GM12878 (cell line): ENCODE measurements at regions not wholly inside any gene's neighbourhood (a gene's known extent, or its start where the extent isn't known, plus 50 kb on each side); places are given as distances from the start of the nearest gene placed in this dataset.

Source experiments
- ATAC-seq: fragments of 200-7000 bp; cut with Tn5 transposase; 3 replicates; pipeline ENCODE4 v1.9.1; 2020; ENCODE audit warnings: mild to moderate bottlenecking, moderate library complexity
- BruUV-seq: library from RNA; stranded (reverse); fragments of 400-500 nt; replicated peaks from 2 replicates; lab custom pipeline; 2021; lab: Mats Ljungman, UMichigan
- CTCF ChIA-PET: fragments of 300-600 bp; sonication (Branson Sonifier 250); formaldehyde crosslinking; extraction: SDS; loops from one replicate; lab custom pipeline; 2021; ENCODE audit warnings: inconsistent platforms; lab: Yijun Ruan, JAX
- POLR2A ChIA-PET: fragments of 350-600 bp; formaldehyde crosslinking; extraction: SDS; loops from one replicate; lab custom pipeline; 2021; ENCODE audit warnings: inconsistent platforms; lab: Charles Lee
- RAD21 ChIA-PET: fragments of 300-600 bp; sonication (Branson Sonifier 250); formaldehyde crosslinking; loops from one replicate; lab custom pipeline; 2023; ENCODE audit warnings: antibody characterized with exemption; ENCODE audit not compliant: unreplicated experiment; lab: Charles Lee
- SMC1A ChIA-PET: fragments of 300-600 bp; sonication (Branson Sonifier 250); formaldehyde crosslinking; loops from one replicate; lab custom pipeline; 2023; ENCODE audit not compliant: unreplicated experiment, uncharacterized antibody; lab: Charles Lee
- DNase-seq: peaks from one replicate; pipeline ENCODE4 v3.0.0-alpha.2; 2011; ENCODE audit warnings: low read depth, low spot score
- FAIRE-seq: peaks from 3 replicates; lab custom pipeline; 2011; peaks lifted over from hg19 to GRCh38; lab: Jason Lieb, UNC
- H2AFZ ChIP-seq: 2 replicates; pipeline ENCODE4 v1.6.0; 2011; ENCODE audit warnings: low read depth, low read length, control low read depth; ENCODE audit not compliant: control insufficient read depth
- H3K27ac ChIP-seq: 2 replicates; pipeline ENCODE4 v1.5.1; 2011; ENCODE audit warnings: control low read depth; ENCODE audit not compliant: control insufficient read depth, insufficient read depth
- H3K27me3 ChIP-seq, 2 experiments: replicated peaks in 1 of 2; 2 replicates each; pipeline versions ENCODE4 v1.6.0 to v1.6.1; 2011; ENCODE audit warnings: low read length in 1 of 2; ENCODE audit not compliant: control insufficient read depth in 2 of 2, insufficient read depth in 2 of 2
- H3K36me3 ChIP-seq, 2 experiments: 2 replicates each; pipeline ENCODE4 v1.5.1; 2011; ENCODE audit warnings: low read length in 1 of 2; ENCODE audit not compliant: control insufficient read depth in 2 of 2, insufficient read depth in 2 of 2
- H3K4me1 ChIP-seq: 2 replicates; pipeline ENCODE4 v1.6.1; 2011; ENCODE audit warnings: mild to moderate bottlenecking, low read length, moderate library complexity, mixed read lengths; ENCODE audit not compliant: control insufficient read depth, insufficient read depth
- H3K4me2 ChIP-seq: 2 replicates; pipeline ENCODE4 v1.6.0; 2011; ENCODE audit warnings: control low read depth; ENCODE audit not compliant: control insufficient read depth, insufficient read depth
- H3K4me3 ChIP-seq: fragments of 200-600 bp; sonication (generic); 2 replicates; pipeline ENCODE4 v1.5.1; 2016
- H3K79me2 ChIP-seq: 2 replicates; pipeline ENCODE4 v1.6.0; 2011; ENCODE audit warnings: low read length; ENCODE audit not compliant: control insufficient read depth, insufficient read depth
- H3K9ac ChIP-seq: 2 replicates; pipeline ENCODE4 v1.8.0; 2011; ENCODE audit warnings: low read length, control low read depth, mixed read lengths; ENCODE audit not compliant: control insufficient read depth, insufficient read depth
- H3K9me3 ChIP-seq: replicated peaks from 3 replicates; pipeline ENCODE4 v1.5.1; 2011; ENCODE audit warnings: mild to moderate bottlenecking, low read length; ENCODE audit not compliant: control insufficient read depth, insufficient read depth
- H4K20me1 ChIP-seq: 2 replicates; pipeline ENCODE4 v1.6.0; 2011; ENCODE audit not compliant: control insufficient read depth, insufficient read depth
- EED ChIP-seq: sonication (generic); IDR thresholded peaks from 2 replicates; pipeline ENCODE4 v1.6.1; 2016; ENCODE audit warnings: antibody characterized with exemption, low read depth
- GABPA ChIP-seq: IDR thresholded peaks from 2 replicates; pipeline ENCODE4 v1.6.1; 2014; ENCODE audit warnings: antibody characterized with exemption, low read depth, mild to moderate bottlenecking, inconsistent platforms
- PAX5 ChIP-seq: IDR thresholded peaks from 2 replicates; pipeline ENCODE4 v1.6.1; 2011; ENCODE audit warnings: low read depth, low read length, borderline replicate concordance
- ZZZ3 ChIP-seq: IDR thresholded peaks from 2 replicates; pipeline ENCODE4 v1.6.1; 2011; ENCODE audit warnings: low read depth; ENCODE audit not compliant: control insufficient read depth, insufficient read length
- WGBS: methylation state at CpG from one replicate; pipeline ENCODE4 v1.1.6; 2016; ENCODE audit warnings: low lambda C conversion rate; ENCODE audit not compliant: insufficient replicate concordance, insufficient coverage; ENCODE audit errors: missing lambda C conversion rate; 5-methylcytosine and 5-hydroxymethylcytosine counted together
- in situ Hi-C: fragments of 300-500 bp; cut with MboI; formaldehyde crosslinking; loops from 9 replicates; pipeline ENCODE4 v1.14.3; 2018; ENCODE audit warnings: mixed read lengths
- intact Hi-C: fragments of 100-400 bp; cut with micrococcal nuclease; formaldehyde crosslinking; loops from one replicate; pipeline ENCODE4 v1.14.2; 2022; ENCODE audit not compliant: unreplicated experiment
- TF ChIP-seq, protein P1 (sequence below): fragments of 150-350 bp; IDR thresholded peaks from 2 replicates; pipeline ENCODE4 v1.6.1; 2016; ENCODE audit warnings: low read depth, low read length
- TF ChIP-seq, protein P2 (sequence below): IDR thresholded peaks from 2 replicates; pipeline ENCODE4 v1.6.1; 2011; ENCODE audit warnings: low read depth, low read length, improper control_type of control experiment, borderline replicate concordance

DNA sequence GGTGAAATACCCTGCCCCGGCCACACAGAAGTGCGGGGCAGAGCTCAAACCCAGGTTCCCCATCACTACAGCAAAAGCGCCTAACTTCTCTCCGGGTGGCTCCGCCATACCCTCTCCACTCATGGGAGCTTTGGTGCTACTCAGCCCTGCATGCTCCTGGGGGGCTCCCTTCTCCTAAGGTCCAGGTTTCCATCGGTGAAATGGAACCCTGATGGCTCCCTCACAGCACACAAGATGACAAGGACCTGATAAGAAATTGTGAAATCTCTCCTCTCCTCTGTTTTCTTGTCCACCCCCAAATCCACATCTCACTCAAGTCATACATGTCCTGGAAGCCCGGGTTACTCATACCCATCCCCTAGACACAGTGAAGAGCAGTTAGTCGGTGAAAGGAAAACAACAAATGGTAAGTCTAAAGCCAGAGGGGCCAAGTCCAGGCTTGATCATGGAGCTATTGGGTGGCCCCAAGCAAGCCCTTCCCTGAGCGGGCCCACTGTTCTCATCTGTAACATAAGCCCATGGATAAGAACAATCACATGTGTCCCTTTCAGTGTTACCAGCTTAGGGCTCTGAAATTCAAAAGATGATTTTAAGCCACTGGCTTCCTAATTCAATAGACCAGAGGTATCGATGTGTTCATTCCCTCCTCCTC is 317.5 kb downstream of the BCL11B start:
- no peaks in the 10 kb centered on the region for H3K36me3 ChIP-seq
- POLR2A ChIA-PET: no interaction called here
- BruUV-seq: no TSS peak
- H3K4me2 ChIP-seq: no peak overlapping the region
- intact Hi-C loops (no loop called here), in situ Hi-C loops (no loop called here)
- H3K4me1 ChIP-seq: no peaks in the 10 kb centered on the region
- H3K4me3 ChIP-seq: no peak overlapping the region
- WGBS: 35% methylated on average over 10 of the region's 10 CpGs
- H4K20me1 ChIP-seq: no peaks in the 10 kb centered on the region
- H3K79me2 ChIP-seq: no peaks in the 10 kb centered on the region
- TF ChIP-seq, protein P1, sequence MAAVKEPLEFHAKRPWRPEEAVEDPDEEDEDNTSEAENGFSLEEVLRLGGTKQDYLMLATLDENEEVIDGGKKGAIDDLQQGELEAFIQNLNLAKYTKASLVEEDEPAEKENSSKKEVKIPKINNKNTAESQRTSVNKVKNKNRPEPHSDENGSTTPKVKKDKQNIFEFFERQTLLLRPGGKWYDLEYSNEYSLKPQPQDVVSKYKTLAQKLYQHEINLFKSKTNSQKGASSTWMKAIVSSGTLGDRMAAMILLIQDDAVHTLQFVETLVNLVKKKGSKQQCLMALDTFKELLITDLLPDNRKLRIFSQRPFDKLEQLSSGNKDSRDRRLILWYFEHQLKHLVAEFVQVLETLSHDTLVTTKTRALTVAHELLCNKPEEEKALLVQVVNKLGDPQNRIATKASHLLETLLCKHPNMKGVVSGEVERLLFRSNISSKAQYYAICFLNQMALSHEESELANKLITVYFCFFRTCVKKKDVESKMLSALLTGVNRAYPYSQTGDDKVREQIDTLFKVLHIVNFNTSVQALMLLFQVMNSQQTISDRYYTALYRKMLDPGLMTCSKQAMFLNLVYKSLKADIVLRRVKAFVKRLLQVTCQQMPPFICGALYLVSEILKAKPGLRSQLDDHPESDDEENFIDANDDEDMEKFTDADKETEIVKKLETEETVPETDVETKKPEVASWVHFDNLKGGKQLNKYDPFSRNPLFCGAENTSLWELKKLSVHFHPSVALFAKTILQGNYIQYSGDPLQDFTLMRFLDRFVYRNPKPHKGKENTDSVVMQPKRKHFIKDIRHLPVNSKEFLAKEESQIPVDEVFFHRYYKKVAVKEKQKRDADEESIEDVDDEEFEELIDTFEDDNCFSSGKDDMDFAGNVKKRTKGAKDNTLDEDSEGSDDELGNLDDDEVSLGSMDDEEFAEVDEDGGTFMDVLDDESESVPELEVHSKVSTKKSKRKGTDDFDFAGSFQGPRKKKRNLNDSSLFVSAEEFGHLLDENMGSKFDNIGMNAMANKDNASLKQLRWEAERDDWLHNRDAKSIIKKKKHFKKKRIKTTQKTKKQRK: no peak
- TF ChIP-seq GABPA: no peak
- TF ChIP-seq EED: no peak
- no peak for TF ChIP-seq PAX5
- TF ChIP-seq, protein P2, sequence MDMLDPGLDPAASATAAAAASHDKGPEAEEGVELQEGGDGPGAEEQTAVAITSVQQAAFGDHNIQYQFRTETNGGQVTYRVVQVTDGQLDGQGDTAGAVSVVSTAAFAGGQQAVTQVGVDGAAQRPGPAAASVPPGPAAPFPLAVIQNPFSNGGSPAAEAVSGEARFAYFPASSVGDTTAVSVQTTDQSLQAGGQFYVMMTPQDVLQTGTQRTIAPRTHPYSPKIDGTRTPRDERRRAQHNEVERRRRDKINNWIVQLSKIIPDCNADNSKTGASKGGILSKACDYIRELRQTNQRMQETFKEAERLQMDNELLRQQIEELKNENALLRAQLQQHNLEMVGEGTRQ: no peak
- no peak for TF ChIP-seq ZZZ3
- CTCF ChIA-PET: no interaction called here
- no peak overlapping the region for H2AFZ ChIP-seq
- H3K9me3 ChIP-seq: no peaks in the 10 kb centered on the region
- H3K9ac ChIP-seq: no peak overlapping the region
- H3K27me3 ChIP-seq: no peaks in the 10 kb centered on the region
- FAIRE-seq (no peak), ATAC-seq (no peak), DNase-seq (no peak)
- SMC1A ChIA-PET: no interaction called here
- H3K27ac ChIP-seq: no peak overlapping the region
- RAD21 ChIA-PET: no interaction called here
